GM12872 (cell line): ENCODE measurements at regions not wholly inside any gene's neighbourhood (a gene's known extent, or its start where the extent isn't known, plus 50 kb on each side); places are given as distances from the start of the nearest gene placed in this dataset.

Experiments used
- TF ChIP-seq, protein P1 (sequence below): IDR thresholded peaks from 3 replicates; pipeline ENCODE4 v1.5.1; 2011; ENCODE audit warnings: low read depth, mild to moderate bottlenecking, low read length, moderate library complexity; ENCODE audit not compliant: insufficient read depth

GRCh38 chr18:73663581-73663980 is 484.1 kb downstream of the FBXO15 start:
- TF ChIP-seq, protein P1, sequence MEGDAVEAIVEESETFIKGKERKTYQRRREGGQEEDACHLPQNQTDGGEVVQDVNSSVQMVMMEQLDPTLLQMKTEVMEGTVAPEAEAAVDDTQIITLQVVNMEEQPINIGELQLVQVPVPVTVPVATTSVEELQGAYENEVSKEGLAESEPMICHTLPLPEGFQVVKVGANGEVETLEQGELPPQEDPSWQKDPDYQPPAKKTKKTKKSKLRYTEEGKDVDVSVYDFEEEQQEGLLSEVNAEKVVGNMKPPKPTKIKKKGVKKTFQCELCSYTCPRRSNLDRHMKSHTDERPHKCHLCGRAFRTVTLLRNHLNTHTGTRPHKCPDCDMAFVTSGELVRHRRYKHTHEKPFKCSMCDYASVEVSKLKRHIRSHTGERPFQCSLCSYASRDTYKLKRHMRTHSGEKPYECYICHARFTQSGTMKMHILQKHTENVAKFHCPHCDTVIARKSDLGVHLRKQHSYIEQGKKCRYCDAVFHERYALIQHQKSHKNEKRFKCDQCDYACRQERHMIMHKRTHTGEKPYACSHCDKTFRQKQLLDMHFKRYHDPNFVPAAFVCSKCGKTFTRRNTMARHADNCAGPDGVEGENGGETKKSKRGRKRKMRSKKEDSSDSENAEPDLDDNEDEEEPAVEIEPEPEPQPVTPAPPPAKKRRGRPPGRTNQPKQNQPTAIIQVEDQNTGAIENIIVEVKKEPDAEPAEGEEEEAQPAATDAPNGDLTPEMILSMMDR: no peak

GRCh38 chr18:73662421-73662820 is 485.2 kb downstream of the FBXO15 start:
- TF ChIP-seq, protein P1: no peak

DNA sequence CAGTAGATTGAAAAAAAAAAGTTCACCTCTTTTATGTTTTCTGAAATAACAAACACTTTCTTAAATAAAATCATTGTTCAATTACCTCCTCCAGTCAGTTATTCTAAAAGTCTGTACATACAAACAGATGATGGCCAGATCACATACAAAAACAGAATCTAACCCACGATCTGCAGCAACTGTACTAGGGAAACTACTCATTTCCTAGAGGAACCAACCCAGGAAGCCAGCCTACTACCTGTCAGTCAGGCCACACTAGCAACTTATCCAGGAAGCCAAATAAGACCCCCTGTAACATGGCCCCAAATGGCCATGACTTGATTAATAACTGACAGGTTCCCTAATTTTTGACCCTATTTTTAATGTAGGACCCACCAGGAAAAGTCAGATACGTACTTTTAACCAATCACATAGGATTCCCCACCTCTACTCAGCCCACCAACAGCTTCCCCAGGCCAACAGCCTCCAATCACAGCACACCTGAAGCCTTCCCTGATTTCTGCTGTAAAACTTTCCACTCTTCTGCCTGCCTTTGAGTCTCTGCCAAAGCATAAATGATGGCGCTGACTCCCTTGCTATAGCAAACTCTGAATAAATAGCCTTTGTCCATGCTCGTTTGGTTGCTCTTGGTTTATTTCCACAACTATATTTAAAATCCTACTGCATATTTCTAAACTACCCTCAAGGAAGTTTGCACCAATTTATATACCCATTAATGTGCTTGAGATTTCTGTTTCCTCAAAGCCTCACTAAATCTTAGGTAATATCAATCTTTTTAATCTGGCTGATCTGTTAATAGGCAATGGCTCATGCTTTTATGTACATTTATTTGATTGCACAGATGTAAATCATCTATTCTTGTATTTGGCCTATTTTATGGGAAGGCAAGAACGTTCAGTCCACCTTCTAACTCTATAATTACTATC is 486.4 kb downstream of the FBXO15 start:
- TF ChIP-seq, protein P1: no peak

DNA sequence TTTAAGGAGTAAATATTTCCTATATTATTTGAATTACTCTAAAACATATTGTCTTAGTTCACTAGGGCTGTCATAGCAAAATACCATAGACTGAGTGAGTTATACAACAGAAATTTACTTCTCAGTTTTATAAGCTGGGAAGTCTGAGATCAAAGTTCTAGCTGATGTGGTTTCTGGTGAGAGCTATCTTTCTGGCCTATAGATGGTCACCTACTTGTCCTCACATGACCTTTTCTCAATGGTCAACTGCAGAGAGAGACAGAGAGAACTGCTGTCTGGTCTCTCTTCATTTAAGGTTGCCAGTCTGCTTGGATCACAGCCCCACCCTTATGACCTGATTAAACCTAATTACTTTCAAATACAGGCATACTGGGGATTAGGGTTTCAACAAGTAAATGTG is 490.9 kb downstream of the FBXO15 start:
- TF ChIP-seq, protein P1: no peak

DNA sequence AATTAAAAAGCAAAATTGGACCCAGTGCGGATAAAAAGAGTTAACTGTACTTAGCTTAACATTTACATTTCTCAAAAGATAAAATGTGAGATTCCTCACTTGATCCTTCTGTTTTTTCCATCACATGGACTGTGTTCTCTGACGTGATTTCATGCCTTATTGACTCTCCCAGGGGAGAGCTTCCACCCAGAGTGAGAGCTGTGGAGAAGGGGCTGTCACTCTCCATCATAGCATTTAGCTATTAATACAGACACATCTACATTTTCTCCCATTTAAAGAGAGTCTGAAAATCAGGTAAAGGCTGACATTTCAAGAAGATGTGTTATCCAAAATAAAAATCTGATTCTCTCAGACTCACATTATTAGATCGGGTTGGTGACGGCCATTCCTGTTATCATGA is 493.8 kb downstream of the FBXO15 start:
- TF ChIP-seq, protein P1: no peak

DNA sequence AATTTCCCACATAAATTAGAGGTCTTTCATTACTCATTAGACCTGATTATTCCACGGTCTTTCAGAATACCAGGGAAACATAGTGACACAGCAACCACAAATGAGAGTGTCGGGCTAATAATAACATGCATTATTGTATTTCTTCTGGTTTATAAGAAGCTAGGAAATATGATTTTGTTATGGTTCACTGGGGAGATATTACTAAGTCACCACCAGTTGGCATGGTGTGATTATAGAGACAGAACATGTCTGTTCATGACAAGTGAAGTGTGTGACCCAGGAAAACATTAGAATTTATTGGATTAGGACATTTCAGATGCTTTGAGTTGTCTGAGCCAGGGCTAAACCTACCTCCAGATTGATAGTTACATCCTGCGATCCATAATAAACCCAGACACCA is 494.4 kb downstream of the FBXO15 start:
- TF ChIP-seq, protein P1: no peak

DNA sequence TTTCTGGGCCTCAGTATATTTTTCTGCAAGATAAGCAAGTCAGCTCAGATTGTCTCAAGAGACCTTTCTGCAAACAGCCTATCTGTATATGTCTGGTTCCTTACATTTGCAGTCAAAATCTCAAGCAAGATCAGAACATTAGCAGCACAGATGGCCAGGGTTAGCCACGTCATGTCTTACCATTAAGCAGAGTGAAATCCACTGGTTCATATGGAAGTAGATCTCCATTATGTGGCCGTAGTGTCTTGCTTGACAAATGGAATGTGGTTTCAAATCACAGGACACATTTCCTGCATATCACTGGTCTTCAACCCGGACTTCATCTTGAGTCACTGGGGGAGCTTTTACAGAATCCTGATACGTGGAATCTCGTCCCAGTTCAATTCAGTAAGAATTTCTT is 500.2 kb downstream of the FBXO15 start:
- TF ChIP-seq, protein P1: no peak
